HEK293 (cell line): ENCODE measurements at regions not wholly inside any gene's neighbourhood (a gene's known extent, or its start where the extent isn't known, plus 50 kb on each side); places are given as distances from the start of the nearest gene placed in this dataset.
A peak's percentile ranks its signal among the peaks of the same experiment; 100 is the strongest.

Experiments
- CTCF ChIA-PET: fragments of 350-600 bp; formaldehyde crosslinking; extraction: SDS; loops from one replicate; lab custom pipeline; 2021; ENCODE audit warnings: antibody characterized with exemption; lab: Yijun Ruan, JAX
- POLR2A ChIA-PET: fragments of 300-600 bp; formaldehyde crosslinking; extraction: SDS; loops from one replicate; lab custom pipeline; 2020; ENCODE audit warnings: antibody characterized with exemption, inconsistent platforms; lab: Yijun Ruan, JAX
- H3K27ac ChIP-seq: fragments of 200-500 bp; sonication (Bioruptor generic); 2 replicates; pipeline ENCODE4 v1.5.1; 2014; ENCODE audit warnings: low read depth, low read length, control low read depth, inconsistent platforms; ENCODE audit errors: extremely low read depth
- H3K36me3 ChIP-seq, 2 experiments: fragments of 200-500 bp in 1 of 2; sonication (Bioruptor generic) in 1 of 2; 1 replicate in 1 of 2; 2 replicates in 1 of 2; pipeline ENCODE4 v1.5.1; 2014 to 2017; ENCODE audit warnings: inconsistent platforms in 2 of 2, low read length in 2 of 2; ENCODE audit not compliant: control insufficient read depth in 2 of 2, insufficient read depth in 1 of 2
- H3K4me1 ChIP-seq: fragments of 200-500 bp; sonication (Bioruptor generic); 2 replicates; pipeline ENCODE4 v1.5.1; 2014; ENCODE audit warnings: mild to moderate bottlenecking, low read length, inconsistent platforms; ENCODE audit not compliant: control insufficient read depth, insufficient read depth
- H3K4me3 ChIP-seq: 2 replicates; pipeline ENCODE4 v1.5.1; 2011; ENCODE audit warnings: low read depth, mild to moderate bottlenecking, control low read depth, low read length, moderate library complexity
- H3K9me3 ChIP-seq: fragments of 200-500 bp; sonication (Bioruptor generic); 2 replicates; pipeline ENCODE4 v1.5.1; 2014; ENCODE audit warnings: low read depth, low read length, inconsistent platforms; ENCODE audit not compliant: control insufficient read depth, insufficient read depth
- BCL11B ChIP-seq: fragments of 450-650 bp; formaldehyde crosslinking; IDR thresholded peaks from 2 replicates; pipeline ENCODE4 v1.5.1; 2016; ENCODE audit warnings: low read depth, missing biosample characterization, missing genetic modification characterization
- FEZF1 ChIP-seq: fragments of 450-650 bp; formaldehyde crosslinking; IDR thresholded peaks from 2 replicates; pipeline ENCODE4 v1.5.1; 2016; ENCODE audit warnings: missing biosample characterization, missing genetic modification characterization
- KLF10 ChIP-seq: fragments of 450-650 bp; IDR thresholded peaks from 2 replicates; pipeline ENCODE4 v1.5.1; 2018; ENCODE audit warnings: missing biosample characterization, mild to moderate bottlenecking, missing genetic modification characterization
- SP7 ChIP-seq: fragments of 450-650 bp; formaldehyde crosslinking; IDR thresholded peaks from 2 replicates; pipeline ENCODE4 v1.5.1; 2016; ENCODE audit warnings: missing biosample characterization, missing genetic modification characterization
- ZBTB20 ChIP-seq: fragments of 450-650 bp; formaldehyde crosslinking; IDR thresholded peaks from 2 replicates; pipeline ENCODE4 v1.5.1; 2016; ENCODE audit warnings: missing biosample characterization, missing genetic modification characterization
- ZNF121 ChIP-seq: fragments of 450-650 bp; formaldehyde crosslinking; IDR thresholded peaks from 2 replicates; pipeline ENCODE4 v1.5.1; 2016; ENCODE audit warnings: missing biosample characterization, missing genetic modification characterization
- ZNF239 ChIP-seq: fragments of 450-650 bp; formaldehyde crosslinking; IDR thresholded peaks from 2 replicates; pipeline ENCODE4 v1.5.1; 2016; ENCODE audit warnings: missing biosample characterization, missing genetic modification characterization
- ZNF366 ChIP-seq: fragments of 450-650 bp; formaldehyde crosslinking; conservative IDR thresholded peaks from 2 replicates; pipeline ENCODE4 v1.5.1; 2016; ENCODE audit warnings: missing biosample characterization, missing genetic modification characterization
- ZNF433 ChIP-seq: fragments of 450-650 bp; formaldehyde crosslinking; IDR thresholded peaks from 2 replicates; pipeline ENCODE4 v1.5.1; 2016; ENCODE audit warnings: missing biosample characterization, missing genetic modification characterization, low read depth
- ZNF623 ChIP-seq: fragments of 450-650 bp; formaldehyde crosslinking; IDR thresholded peaks from 2 replicates; pipeline ENCODE4 v1.5.1; 2016; ENCODE audit warnings: missing biosample characterization, missing genetic modification characterization
- ZNF677 ChIP-seq: fragments of 450-650 bp; IDR thresholded peaks from 2 replicates; pipeline ENCODE4 v1.5.0; 2018; ENCODE audit warnings: missing biosample characterization, mild to moderate bottlenecking, missing genetic modification characterization, moderate library complexity
- ZNF701 ChIP-seq: fragments of 450-650 bp; formaldehyde crosslinking; IDR thresholded peaks from 2 replicates; pipeline ENCODE4 v1.5.1; 2016; ENCODE audit warnings: missing biosample characterization, missing genetic modification characterization
- ZNF776 ChIP-seq: fragments of 450-650 bp; formaldehyde crosslinking; IDR thresholded peaks from 2 replicates; pipeline ENCODE4 v1.5.0; 2017; ENCODE audit warnings: missing biosample characterization, missing genetic modification characterization, borderline replicate concordance
- ZNF837 ChIP-seq: fragments of 450-650 bp; formaldehyde crosslinking; IDR thresholded peaks from 2 replicates; pipeline ENCODE4 v1.5.1; 2016; ENCODE audit warnings: missing biosample characterization, missing genetic modification characterization
- ZNF843 ChIP-seq: fragments of 450-650 bp; formaldehyde crosslinking; IDR thresholded peaks from 2 replicates; pipeline ENCODE4 v1.5.1; 2016; ENCODE audit warnings: missing biosample characterization, missing genetic modification characterization
- TF ChIP-seq, protein P1 (sequence below): fragments of 450-650 bp; formaldehyde crosslinking; IDR thresholded peaks from 2 replicates; pipeline ENCODE4 v1.5.1; 2017; ENCODE audit warnings: missing biosample characterization, missing genetic modification characterization
- TF ChIP-seq, protein P2 (sequence below): fragments of 450-650 bp; formaldehyde crosslinking; IDR thresholded peaks from 2 replicates; pipeline ENCODE4; 2016; ENCODE audit warnings: missing biosample characterization, missing genetic modification characterization
- TF ChIP-seq, protein P3 (sequence below): fragments of 450-650 bp; formaldehyde crosslinking; IDR thresholded peaks from 2 replicates; pipeline ENCODE4 v1.5.1; 2016; ENCODE audit warnings: missing biosample characterization, missing genetic modification characterization
- TF ChIP-seq, protein P4 (sequence below): fragments of 450-650 bp; formaldehyde crosslinking; IDR thresholded peaks from 2 replicates; pipeline ENCODE4 v1.5.1; 2016; ENCODE audit warnings: missing biosample characterization, missing genetic modification characterization
- TF ChIP-seq, protein P5 (sequence below): fragments of 450-650 bp; formaldehyde crosslinking; IDR thresholded peaks from 2 replicates; pipeline ENCODE4 v1.5.1; 2016; ENCODE audit warnings: missing biosample characterization, missing genetic modification characterization
- TF ChIP-seq, protein P6 (sequence below): fragments of 450-650 bp; formaldehyde crosslinking; IDR thresholded peaks from 2 replicates; pipeline ENCODE4 v1.5.1; 2017; ENCODE audit warnings: missing biosample characterization, missing genetic modification characterization

DNA sequence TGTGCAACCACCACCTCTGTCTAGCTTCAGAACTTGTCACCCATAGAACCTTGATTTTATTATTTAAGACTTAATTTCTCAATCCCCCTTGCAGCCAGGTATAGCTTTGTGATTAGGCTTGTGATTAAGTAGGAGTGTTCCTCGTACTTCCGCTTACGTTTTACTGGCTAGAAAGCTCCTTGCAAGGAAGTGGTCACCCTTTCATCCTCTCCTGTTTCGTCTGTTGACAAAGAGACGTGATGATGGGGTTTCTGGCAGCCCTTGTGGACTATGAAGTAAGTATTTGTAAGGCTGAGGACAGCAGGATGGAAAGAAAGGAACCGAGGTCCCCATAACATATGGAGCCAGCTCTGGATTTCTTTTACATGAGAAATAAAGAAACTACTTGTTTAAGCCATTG lies 86.5 kb upstream of the KDM7A start (continued):
- TF ChIP-seq, protein P1, sequence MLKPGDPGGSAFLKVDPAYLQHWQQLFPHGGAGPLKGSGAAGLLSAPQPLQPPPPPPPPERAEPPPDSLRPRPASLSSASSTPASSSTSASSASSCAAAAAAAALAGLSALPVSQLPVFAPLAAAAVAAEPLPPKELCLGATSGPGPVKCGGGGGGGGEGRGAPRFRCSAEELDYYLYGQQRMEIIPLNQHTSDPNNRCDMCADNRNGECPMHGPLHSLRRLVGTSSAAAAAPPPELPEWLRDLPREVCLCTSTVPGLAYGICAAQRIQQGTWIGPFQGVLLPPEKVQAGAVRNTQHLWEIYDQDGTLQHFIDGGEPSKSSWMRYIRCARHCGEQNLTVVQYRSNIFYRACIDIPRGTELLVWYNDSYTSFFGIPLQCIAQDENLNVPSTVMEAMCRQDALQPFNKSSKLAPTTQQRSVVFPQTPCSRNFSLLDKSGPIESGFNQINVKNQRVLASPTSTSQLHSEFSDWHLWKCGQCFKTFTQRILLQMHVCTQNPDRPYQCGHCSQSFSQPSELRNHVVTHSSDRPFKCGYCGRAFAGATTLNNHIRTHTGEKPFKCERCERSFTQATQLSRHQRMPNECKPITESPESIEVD (tag by site-specific recombination), result no peak
- TF ChIP-seq ZNF623 (tag by site-specific recombination) (no peak), ZNF837 (tag by site-specific recombination) (no peak), KLF10 (tag by site-specific recombination) (no peak), ZNF776 (tag by site-specific recombination) (no peak), ZBTB20 (tag by site-specific recombination) (no peak), ZNF843 (no peak), BCL11B (tag by site-specific recombination) (no peak), ZNF701 (no peak), SP7 (tag by site-specific recombination) (no peak)
- TF ChIP-seq, protein P2, sequence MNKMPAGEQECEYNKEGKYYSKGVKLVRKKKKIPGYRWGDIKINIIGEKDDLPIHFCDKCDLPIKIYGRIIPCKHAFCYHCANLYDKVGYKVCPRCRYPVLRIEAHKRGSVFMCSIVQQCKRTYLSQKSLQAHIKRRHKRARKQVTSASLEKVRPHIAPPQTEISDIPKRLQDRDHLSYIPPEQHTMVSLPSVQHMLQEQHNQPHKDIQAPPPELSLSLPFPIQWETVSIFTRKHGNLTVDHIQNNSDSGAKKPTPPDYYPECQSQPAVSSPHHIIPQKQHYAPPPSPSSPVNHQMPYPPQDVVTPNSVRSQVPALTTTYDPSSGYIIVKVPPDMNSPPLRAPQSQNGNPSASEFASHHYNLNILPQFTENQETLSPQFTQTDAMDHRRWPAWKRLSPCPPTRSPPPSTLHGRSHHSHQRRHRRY (tag by site-specific recombination), result no peak
- TF ChIP-seq, protein P3, sequence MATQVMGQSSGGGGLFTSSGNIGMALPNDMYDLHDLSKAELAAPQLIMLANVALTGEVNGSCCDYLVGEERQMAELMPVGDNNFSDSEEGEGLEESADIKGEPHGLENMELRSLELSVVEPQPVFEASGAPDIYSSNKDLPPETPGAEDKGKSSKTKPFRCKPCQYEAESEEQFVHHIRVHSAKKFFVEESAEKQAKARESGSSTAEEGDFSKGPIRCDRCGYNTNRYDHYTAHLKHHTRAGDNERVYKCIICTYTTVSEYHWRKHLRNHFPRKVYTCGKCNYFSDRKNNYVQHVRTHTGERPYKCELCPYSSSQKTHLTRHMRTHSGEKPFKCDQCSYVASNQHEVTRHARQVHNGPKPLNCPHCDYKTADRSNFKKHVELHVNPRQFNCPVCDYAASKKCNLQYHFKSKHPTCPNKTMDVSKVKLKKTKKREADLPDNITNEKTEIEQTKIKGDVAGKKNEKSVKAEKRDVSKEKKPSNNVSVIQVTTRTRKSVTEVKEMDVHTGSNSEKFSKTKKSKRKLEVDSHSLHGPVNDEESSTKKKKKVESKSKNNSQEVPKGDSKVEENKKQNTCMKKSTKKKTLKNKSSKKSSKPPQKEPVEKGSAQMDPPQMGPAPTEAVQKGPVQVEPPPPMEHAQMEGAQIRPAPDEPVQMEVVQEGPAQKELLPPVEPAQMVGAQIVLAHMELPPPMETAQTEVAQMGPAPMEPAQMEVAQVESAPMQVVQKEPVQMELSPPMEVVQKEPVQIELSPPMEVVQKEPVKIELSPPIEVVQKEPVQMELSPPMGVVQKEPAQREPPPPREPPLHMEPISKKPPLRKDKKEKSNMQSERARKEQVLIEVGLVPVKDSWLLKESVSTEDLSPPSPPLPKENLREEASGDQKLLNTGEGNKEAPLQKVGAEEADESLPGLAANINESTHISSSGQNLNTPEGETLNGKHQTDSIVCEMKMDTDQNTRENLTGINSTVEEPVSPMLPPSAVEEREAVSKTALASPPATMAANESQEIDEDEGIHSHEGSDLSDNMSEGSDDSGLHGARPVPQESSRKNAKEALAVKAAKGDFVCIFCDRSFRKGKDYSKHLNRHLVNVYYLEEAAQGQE (tag by site-specific recombination), result no peak

DNA sequence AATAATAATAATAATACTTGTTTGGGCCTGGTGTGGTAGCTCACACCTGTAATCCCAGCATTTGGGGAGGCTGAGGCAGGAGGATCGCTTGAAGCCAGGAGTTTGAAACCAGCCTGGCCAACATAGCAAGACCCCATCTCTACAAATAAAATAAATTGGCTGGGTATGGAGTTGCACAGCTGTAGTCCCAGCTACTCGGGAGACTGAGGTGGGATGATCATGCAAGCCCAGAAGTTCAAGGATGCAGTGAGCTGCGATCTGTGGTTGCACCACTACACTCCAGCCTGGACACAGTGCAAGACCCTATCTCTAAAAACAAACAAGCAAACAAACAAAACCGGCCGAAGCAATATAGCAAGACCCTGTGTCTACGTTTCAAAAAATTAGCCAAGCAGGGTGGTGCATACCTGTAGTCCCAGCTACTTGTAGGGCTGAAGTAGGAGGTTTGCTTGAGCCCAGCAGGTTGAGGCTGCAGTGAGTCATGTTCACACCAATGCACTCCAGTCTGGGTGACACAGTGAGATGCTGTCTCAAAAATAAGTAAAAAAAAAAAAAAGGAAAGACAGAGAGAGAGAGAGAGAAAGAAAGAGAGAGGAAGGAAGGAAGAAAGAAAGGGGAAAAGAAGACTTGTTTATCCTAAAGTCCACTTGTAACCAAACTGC lies 85.6 kb upstream of the KDM7A start:
- ChIA-PET POLR2A (interaction anchor here (0.7 kb wide), 1 partner anchor 190 kb away, joined by 5 read pairs; no protein-coding TSS in a partner anchor), CTCF (interaction anchor here (0.6 kb wide), 2 partner anchors 182 to 643 kb away, joined by 3 to 7 read pairs; no protein-coding TSS in a partner anchor)
- H3K36me3 ChIP-seq, result no peaks in the 10 kb centered on the region
- H3K4me1 ChIP-seq, result no peaks in the 10 kb centered on the region
- H3K27ac ChIP-seq, result no peak overlapping the region
- no peaks in the 10 kb centered on the region for H3K9me3 ChIP-seq
- H3K4me3 ChIP-seq, result no peak overlapping the region
- TF ChIP-seq ZNF121 (peak; percentile 87), FEZF1 (tag by site-specific recombination) (no peak), ZNF366 (0 out of 2 replicates have a peak, but pooled peaks have one; percentile 25)

DNA sequence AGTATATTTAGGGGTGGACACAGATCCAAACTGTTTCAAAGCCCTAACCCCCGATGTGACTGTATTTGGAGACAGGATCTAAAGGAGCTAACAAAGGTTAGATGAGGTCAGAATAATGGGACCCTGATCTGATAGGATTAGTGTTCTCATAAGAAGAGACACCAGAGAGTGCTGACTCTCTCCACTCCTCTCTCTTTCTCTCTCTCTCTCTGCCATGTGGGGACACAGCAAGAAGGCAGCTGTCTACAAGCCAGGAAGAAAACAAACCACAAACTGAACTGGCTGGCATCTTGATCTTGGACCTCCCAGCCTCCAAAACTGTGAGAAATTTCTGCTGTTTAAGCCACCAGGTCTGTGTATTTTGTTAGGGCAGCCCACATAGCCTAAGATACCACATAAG lies 84.7 kb upstream of the KDM7A start:
- H3K36me3 ChIP-seq, result no peaks in the 10 kb centered on the region
- H3K4me1 ChIP-seq, result no peaks in the 10 kb centered on the region
- ChIA-PET POLR2A (no interaction called here), CTCF (no interaction called here)
- H3K9me3 ChIP-seq, result no peaks in the 10 kb centered on the region
- H3K27ac ChIP-seq, result no peak overlapping the region
- TF ChIP-seq ZNF239, result no peak
- TF ChIP-seq, protein P4, sequence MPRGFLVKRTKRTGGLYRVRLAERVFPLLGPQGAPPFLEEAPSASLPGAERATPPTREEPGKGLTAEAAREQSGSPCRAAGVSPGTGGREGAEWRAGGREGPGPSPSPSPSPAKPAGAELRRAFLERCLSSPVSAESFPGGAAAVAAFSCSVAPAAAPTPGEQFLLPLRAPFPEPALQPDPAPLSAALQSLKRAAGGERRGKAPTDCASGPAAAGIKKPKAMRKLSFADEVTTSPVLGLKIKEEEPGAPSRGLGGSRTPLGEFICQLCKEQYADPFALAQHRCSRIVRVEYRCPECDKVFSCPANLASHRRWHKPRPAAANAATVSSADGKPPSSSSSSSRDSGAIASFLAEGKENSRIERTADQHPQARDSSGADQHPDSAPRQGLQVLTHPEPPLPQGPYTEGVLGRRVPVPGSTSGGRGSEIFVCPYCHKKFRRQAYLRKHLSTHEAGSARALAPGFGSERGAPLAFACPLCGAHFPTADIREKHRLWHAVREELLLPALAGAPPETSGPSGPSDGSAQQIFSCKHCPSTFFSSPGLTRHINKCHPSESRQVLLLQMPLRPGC (tag by site-specific recombination), result no peak
- TF ChIP-seq ZNF433 (tag by site-specific recombination), result no peak
- TF ChIP-seq ZNF677 (tag by site-specific recombination), result no peak
- TF ChIP-seq, protein P5, sequence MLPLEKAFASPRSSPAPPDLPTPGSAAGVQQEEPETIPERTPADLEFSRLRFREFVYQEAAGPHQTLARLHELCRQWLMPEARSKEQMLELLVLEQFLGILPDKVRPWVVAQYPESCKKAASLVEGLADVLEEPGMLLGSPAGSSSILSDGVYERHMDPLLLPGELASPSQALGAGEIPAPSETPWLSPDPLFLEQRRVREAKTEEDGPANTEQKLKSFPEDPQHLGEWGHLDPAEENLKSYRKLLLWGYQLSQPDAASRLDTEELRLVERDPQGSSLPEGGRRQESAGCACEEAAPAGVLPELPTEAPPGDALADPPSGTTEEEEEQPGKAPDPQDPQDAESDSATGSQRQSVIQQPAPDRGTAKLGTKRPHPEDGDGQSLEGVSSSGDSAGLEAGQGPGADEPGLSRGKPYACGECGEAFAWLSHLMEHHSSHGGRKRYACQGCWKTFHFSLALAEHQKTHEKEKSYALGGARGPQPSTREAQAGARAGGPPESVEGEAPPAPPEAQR (tag by site-specific recombination), result no peak
- TF ChIP-seq, protein P6, sequence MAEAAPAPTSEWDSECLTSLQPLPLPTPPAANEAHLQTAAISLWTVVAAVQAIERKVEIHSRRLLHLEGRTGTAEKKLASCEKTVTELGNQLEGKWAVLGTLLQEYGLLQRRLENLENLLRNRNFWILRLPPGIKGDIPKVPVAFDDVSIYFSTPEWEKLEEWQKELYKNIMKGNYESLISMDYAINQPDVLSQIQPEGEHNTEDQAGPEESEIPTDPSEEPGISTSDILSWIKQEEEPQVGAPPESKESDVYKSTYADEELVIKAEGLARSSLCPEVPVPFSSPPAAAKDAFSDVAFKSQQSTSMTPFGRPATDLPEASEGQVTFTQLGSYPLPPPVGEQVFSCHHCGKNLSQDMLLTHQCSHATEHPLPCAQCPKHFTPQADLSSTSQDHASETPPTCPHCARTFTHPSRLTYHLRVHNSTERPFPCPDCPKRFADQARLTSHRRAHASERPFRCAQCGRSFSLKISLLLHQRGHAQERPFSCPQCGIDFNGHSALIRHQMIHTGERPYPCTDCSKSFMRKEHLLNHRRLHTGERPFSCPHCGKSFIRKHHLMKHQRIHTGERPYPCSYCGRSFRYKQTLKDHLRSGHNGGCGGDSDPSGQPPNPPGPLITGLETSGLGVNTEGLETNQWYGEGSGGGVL (tag by site-specific recombination), result no peak
- no peak overlapping the region for H3K4me3 ChIP-seq
